Ishikawa (cell line): ENCODE measurements at regions not wholly inside any gene's neighbourhood (a gene's known extent, or its start where the extent isn't known, plus 50 kb on each side); places are given as distances from the start of the nearest gene placed in this dataset.

ENCODE experiments used
- CEBPB ChIP-seq: IDR thresholded peaks from 2 replicates; pipeline ENCODE4 v1.6.1; 2012
- CREB1 ChIP-seq: IDR thresholded peaks from 2 replicates; pipeline ENCODE4 v1.6.1; 2012; ENCODE audit warnings: low read depth
- EGR1 ChIP-seq: IDR thresholded peaks from 2 replicates; pipeline ENCODE4 v1.6.1; 2012
- EP300 ChIP-seq: IDR thresholded peaks from 2 replicates; pipeline ENCODE4 v1.6.1; 2012; ENCODE audit warnings: borderline replicate concordance
- FOXM1 ChIP-seq: IDR thresholded peaks from 2 replicates; pipeline ENCODE4 v1.6.1; 2012; ENCODE audit warnings: low read depth, borderline replicate concordance
- NFIC ChIP-seq: IDR thresholded peaks from 2 replicates; pipeline ENCODE4 v1.6.1; 2012
- RAD21 ChIP-seq: IDR thresholded peaks from 2 replicates; pipeline ENCODE4 v1.6.1; 2012; ENCODE audit warnings: low read depth
- REST ChIP-seq: IDR thresholded peaks from 2 replicates; pipeline ENCODE4 v1.6.1; 2012; ENCODE audit warnings: low read depth, mild to moderate bottlenecking
- TAF1 ChIP-seq: IDR thresholded peaks from 2 replicates; pipeline ENCODE4 v1.6.1; 2012; ENCODE audit warnings: low read depth, mild to moderate bottlenecking
- TCF12 ChIP-seq: IDR thresholded peaks from 2 replicates; pipeline ENCODE4 v1.6.1; 2012; ENCODE audit warnings: low read depth
- TEAD4 ChIP-seq: IDR thresholded peaks from 2 replicates; pipeline ENCODE4 v1.6.1; 2012
- YY1 ChIP-seq: IDR thresholded peaks from 2 replicates; pipeline ENCODE4 v1.6.1; 2012; ENCODE audit warnings: low read depth
- ZBTB7A ChIP-seq: IDR thresholded peaks from 2 replicates; pipeline ENCODE4 v1.6.1; 2012; ENCODE audit warnings: low read depth
- TF ChIP-seq, protein P1 (sequence below): IDR thresholded peaks from 2 replicates; pipeline ENCODE4 v1.6.1; 2012
- TF ChIP-seq, protein P2 (sequence below): IDR thresholded peaks from 2 replicates; pipeline ENCODE4 v1.6.1; 2012

- no peak for TF ChIP-seq REST
- TF ChIP-seq, protein P1, sequence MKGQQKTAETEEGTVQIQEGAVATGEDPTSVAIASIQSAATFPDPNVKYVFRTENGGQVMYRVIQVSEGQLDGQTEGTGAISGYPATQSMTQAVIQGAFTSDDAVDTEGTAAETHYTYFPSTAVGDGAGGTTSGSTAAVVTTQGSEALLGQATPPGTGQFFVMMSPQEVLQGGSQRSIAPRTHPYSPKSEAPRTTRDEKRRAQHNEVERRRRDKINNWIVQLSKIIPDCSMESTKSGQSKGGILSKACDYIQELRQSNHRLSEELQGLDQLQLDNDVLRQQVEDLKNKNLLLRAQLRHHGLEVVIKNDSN, result no peak
- TF ChIP-seq CEBPB, result no peak
- TF ChIP-seq YY1, result no peak
- no peak for TF ChIP-seq ZBTB7A
- TF ChIP-seq FOXM1, result no peak
- TF ChIP-seq TAF1, result no peak
- no peak for TF ChIP-seq TCF12
- no peak for TF ChIP-seq NFIC
- no peak for TF ChIP-seq RAD21
- no peak for TF ChIP-seq CREB1
- TF ChIP-seq EP300, result no peak
- TF ChIP-seq TEAD4, result no peak
- no peak for TF ChIP-seq EGR1
Measured at GRCh38 chr13:109481040-109481439, 305.3 kb downstream of the IRS2 start.

DNA sequence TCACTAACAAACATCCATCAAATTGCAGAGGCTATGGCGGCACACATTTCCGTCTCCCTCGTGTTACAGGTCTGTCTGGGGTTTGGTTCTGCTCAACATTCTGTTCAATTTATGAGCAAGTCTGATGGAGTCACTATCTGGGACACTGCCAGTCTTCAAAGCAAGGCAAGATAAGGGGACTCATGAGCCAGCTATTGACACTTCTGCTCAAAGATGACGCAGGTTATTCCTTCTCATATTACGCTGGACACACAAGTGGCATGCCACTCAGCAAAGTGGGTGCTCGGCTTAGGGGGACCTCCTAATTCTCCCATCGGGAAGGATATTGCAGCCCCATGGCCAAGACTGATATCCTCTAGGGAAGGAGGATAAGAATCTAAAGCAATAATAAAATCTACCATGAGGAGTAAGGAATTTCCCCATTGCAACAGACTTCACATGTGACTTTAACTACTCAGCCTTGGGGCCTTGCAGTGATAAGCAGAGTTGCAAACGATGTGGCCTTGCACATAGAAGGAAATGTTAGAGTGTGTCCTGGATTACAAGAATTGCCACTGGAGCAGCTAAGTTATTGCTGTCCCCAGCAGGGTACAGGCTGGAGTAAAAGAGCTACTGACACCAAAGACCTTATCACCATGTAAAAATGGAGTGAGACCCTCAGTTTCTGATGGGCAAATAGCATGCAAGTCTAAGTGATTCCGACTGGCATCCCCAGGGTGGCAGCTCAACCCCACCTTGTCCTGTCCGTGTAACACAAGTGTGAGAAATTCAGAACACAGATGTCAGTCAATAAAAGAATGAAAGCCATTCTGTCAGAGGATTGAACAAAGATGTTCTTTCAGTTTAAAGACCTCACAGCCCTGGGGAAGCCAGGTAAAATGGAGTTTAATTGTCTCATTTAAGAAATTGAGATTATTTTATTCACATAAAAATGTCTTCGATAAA lies 306.1 kb downstream of the IRS2 start:
- TF ChIP-seq TAF1 (no peak), FOXM1 (no peak), NFIC (no peak), RAD21 (no peak), TEAD4 (no peak), CREB1 (no peak), YY1 (no peak), EGR1 (no peak), CEBPB (no peak), TCF12 (no peak), REST (no peak), EP300 (no peak), ZBTB7A (no peak)
- TF ChIP-seq, protein P2, sequence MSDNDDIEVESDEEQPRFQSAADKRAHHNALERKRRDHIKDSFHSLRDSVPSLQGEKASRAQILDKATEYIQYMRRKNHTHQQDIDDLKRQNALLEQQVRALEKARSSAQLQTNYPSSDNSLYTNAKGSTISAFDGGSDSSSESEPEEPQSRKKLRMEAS, result no peak
- TF ChIP-seq, protein P1, result no peak

- TF ChIP-seq REST (no peak), FOXM1 (no peak), EGR1 (no peak), CREB1 (no peak), TAF1 (no peak), CEBPB (no peak), RAD21 (no peak), TEAD4 (no peak), YY1 (no peak), ZBTB7A (no peak), EP300 (no peak), TCF12 (no peak), NFIC (no peak)
- TF ChIP-seq, protein P1, result no peak
- TF ChIP-seq, protein P2, result no peak
Measured at GRCh38 chr13:109479534-109479933, 306.8 kb downstream of the IRS2 start.
